Peyer's patch (tissue), 4 donors: ENCODE measurements at regions not wholly inside any gene's neighbourhood (a gene's known extent, or its start where the extent isn't known, plus 50 kb on each side); places are given as distances from the start of the nearest gene placed in this dataset.
"Not testable (repeated sequence)": the region's sequence is repeated elsewhere in the genome, so short reads cannot be mapped to it uniquely, and the experiment has no call there.

Experiments
- DNase-seq, 3 donors: peaks; one replicate each; pipeline ENCODE4 v3.0.0-alpha.2; 2017 to 2019
- H3K27ac ChIP-seq, 4 donors: fragments of 200-600 bp; sonication (generic); one replicate each; pipeline ENCODE4 v1.5.1; 2016 to 2019
- H3K27me3 ChIP-seq, 2 donors: fragments of 200-600 bp; sonication (generic); one replicate each; pipeline ENCODE4 v1.5.1; 2019
- H3K36me3 ChIP-seq, 3 donors: fragments of 200-600 bp; sonication (generic); one replicate each; pipeline ENCODE4 v1.5.1; 2016 to 2019
- H3K4me1 ChIP-seq, 4 donors: fragments of 200-600 bp; sonication (generic); one replicate each; pipeline ENCODE4 v1.5.1; 2016 to 2019
- H3K4me3 ChIP-seq, 4 donors: fragments of 200-600 bp; sonication (generic); 1 replicate in 3 of 4; 2 replicates in 1 of 4; pipeline ENCODE4 v1.5.1; 2016 to 2019; ENCODE audit warnings: mild to moderate bottlenecking in 1 of 4
- H3K9me3 ChIP-seq, 4 donors: fragments of 200-600 bp; sonication (generic); one replicate each; pipeline ENCODE4 v1.5.1; 2016 to 2019; ENCODE audit warnings: mild to moderate bottlenecking in 1 of 4
- POLR2A ChIP-seq, 2 donors: fragments of 450-650 bp; IDR thresholded peaks; one replicate each; pipeline ENCODE4 v1.5.1; 2017; ENCODE audit warnings: antibody characterized with exemption in 2 of 2, mild to moderate bottlenecking in 2 of 2, moderate library complexity in 2 of 2
- TF ChIP-seq, protein P1 (sequence below), 6 experiments: fragments of 450-650 bp in 4 of 6; fragments of 200-600 bp in 2 of 6; sonication (generic) in 1 of 6; IDR thresholded peaks; one replicate each; pipeline ENCODE4 v1.5.1; 2017 to 2019; ENCODE audit warnings: antibody characterized with exemption in 6 of 6, mild to moderate bottlenecking in 3 of 6, moderate library complexity in 1 of 6

DNA sequence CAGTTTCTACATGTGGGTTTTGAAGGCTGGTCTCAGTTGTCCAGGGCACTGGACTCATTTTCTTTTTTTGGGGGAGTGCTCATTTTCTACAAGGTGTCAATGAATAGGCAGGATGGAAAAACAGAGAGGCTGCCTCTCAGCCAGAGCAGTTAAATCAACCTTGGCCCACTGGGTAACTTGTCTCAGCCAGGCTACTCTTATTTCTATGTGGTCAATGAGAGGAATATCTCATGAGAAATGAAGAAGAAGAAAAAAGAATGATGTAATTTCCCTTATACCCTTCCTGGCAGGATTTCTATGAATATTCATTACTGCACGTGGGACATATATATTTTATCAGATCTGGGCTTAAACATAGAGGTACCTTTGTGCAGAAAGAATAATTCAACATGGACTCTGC, 155.2 kb upstream of the E2F7 start:
- TF ChIP-seq, protein P1, sequence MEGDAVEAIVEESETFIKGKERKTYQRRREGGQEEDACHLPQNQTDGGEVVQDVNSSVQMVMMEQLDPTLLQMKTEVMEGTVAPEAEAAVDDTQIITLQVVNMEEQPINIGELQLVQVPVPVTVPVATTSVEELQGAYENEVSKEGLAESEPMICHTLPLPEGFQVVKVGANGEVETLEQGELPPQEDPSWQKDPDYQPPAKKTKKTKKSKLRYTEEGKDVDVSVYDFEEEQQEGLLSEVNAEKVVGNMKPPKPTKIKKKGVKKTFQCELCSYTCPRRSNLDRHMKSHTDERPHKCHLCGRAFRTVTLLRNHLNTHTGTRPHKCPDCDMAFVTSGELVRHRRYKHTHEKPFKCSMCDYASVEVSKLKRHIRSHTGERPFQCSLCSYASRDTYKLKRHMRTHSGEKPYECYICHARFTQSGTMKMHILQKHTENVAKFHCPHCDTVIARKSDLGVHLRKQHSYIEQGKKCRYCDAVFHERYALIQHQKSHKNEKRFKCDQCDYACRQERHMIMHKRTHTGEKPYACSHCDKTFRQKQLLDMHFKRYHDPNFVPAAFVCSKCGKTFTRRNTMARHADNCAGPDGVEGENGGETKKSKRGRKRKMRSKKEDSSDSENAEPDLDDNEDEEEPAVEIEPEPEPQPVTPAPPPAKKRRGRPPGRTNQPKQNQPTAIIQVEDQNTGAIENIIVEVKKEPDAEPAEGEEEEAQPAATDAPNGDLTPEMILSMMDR (IDR thresholded peaks at IDR 0.05) = no peak
- TF ChIP-seq POLR2A (IDR thresholded peaks at IDR 0.05) = no peak
- Histone ChIP-seq H3K9me3 (no peaks in the 10 kb centered on the region), H3K4me3 (no peak overlapping the region), H3K27me3 (no peaks in the 10 kb centered on the region), H3K36me3 (no peaks in the 10 kb centered on the region), H3K4me1 (no peaks in the 10 kb centered on the region), H3K27ac (no peak overlapping the region)
- DNase-seq = no peak

DNA sequence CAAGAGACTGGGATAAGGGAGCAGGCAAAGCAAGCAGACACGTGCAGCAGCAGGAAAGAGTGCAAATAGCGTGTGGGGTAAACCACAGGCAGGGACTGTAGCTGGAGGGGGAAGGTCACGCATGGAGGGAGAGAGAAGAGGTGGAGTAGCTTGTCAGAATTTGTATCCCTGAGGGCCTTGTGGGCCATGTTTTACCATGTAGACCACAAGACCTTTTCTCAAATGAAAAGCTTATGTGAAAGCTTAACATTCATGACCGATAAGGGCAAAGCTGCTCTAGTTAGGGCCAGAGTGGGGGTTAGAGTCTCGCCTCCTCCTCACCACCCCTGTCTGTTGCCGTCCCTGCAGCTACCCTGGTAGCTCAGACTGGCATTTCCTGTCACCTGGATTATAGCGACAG, 152.9 kb upstream of the E2F7 start:
- no peaks in the 10 kb centered on the region for H3K27me3 ChIP-seq
- H3K4me3 ChIP-seq = no peak overlapping the region
- H3K27ac ChIP-seq = no peak overlapping the region
- no peaks in the 10 kb centered on the region for H3K9me3 ChIP-seq
- H3K4me1 ChIP-seq = no peaks in the 10 kb centered on the region
- H3K36me3 ChIP-seq = no peaks in the 10 kb centered on the region
- TF ChIP-seq, protein P1 (IDR thresholded peaks at IDR 0.05) = no peak
- DNase-seq = no peak

GRCh38 chr12:77216136-77216535, 150.8 kb upstream of the E2F7 start:
- not testable (repeated sequence) for H3K27ac ChIP-seq, H3K36me3 ChIP-seq, H3K4me3 ChIP-seq, H3K27me3 ChIP-seq, H3K9me3 ChIP-seq, DNase-seq, H3K4me1 ChIP-seq

DNA sequence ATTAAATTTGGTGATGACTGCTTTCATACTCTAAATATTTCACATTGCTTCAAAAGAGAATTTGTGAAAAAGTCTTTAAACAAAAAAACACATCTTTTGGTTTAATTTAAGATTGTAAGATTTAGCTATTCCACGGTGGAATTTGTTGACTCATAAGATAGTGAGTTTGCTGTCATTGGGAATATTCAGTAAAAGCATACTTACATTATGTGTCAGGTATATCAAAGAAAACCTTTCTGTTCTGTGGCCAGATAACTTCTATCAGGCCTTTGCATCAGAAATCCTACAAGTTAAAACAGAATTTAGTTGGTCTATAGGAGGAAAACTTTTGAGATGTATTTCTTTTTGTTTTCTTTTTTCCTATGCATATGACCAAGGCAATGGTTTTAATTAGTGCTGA, 148.8 kb upstream of the E2F7 start:
- Histone ChIP-seq H3K27ac (no peak overlapping the region), H3K4me1 (no peaks in the 10 kb centered on the region), H3K9me3 (peaks cover 0 to 7% (median 0%) of the 10 kb centered on the region in 4 donors), H3K36me3 (no peaks in the 10 kb centered on the region), H3K4me3 (no peak overlapping the region), H3K27me3 (no peaks in the 10 kb centered on the region)
- TF ChIP-seq, protein P1 (IDR thresholded peaks at IDR 0.05) = no peak
- TF ChIP-seq POLR2A (IDR thresholded peaks at IDR 0.05) = no peak
- DNase-seq = no peak

DNA sequence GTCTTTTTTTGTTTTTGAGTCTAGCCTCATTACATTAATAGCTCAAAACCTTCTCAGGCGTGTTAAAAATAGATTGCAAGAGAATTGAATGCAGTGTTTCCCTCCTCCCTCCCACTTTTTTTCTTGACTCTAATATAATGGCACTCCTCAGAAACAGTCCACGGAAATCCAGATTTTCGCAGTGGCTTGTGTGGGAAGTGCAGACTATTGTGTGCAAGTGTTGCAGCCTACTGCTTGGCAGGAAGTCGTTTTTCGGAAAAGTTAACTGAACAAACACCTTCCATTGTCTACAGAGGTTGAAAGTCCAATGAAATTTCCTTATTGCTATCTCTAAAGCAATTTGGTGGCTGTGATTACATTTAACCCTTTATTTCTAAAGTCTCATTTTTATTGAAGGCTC, 147.9 kb upstream of the E2F7 start:
- TF ChIP-seq, protein P1 (IDR thresholded peaks at IDR 0.05) = peak in 3 of 6 experiments; percentile 34 to 38 (median 36)
- TF ChIP-seq POLR2A (IDR thresholded peaks at IDR 0.05) = no peak
- no peak for DNase-seq
- Histone ChIP-seq H3K4me3 (no peak overlapping the region), H3K36me3 (no peaks in the 10 kb centered on the region), H3K27me3 (no peaks in the 10 kb centered on the region), H3K27ac (no peak overlapping the region), H3K9me3 (peaks cover 0 to 7% (median 0%) of the 10 kb centered on the region in 4 donors), H3K4me1 (no peaks in the 10 kb centered on the region)

GRCh38 chr12:77210724-77211123, 145.4 kb upstream of the E2F7 start:
- Histone ChIP-seq H3K9me3 (peaks cover 0 to 7% (median 0%) of the 10 kb centered on the region in 4 donors), H3K4me3 (no peak overlapping the region), H3K27ac (no peak overlapping the region), H3K4me1 (no peaks in the 10 kb centered on the region), H3K27me3 (no peaks in the 10 kb centered on the region), H3K36me3 (no peaks in the 10 kb centered on the region)
- no peak for DNase-seq
- TF ChIP-seq POLR2A (IDR thresholded peaks at IDR 0.05) = no peak
- TF ChIP-seq, protein P1 (IDR thresholded peaks at IDR 0.05) = no peak
